ENCODE measurements at regions not wholly inside any gene's neighbourhood (a gene's known extent, or its start where the extent isn't known, plus 50 kb on each side); places are given as distances from the start of the nearest gene placed in this dataset.

DNA sequence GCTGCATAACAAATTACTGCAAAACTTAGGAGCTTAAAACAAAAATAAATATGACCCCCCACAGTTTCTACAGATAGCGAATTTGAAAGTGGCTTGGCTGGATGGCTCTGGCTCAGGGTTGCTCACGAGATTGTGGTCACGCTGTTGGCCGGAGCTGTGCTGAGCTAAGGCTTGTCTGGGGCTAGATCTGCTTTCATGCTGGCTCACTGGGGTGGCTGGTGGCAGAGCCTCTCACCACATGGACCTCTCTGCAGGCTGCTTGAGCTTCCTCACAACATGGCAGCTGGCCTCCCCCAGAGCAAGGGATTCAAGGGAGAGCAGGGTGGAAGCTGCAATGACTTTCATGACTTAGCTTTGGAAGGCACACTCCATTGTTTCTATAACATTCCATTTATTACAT is 354.1 kb downstream of the SHQ1 start:
- TF ChIP-seq POLR2A (IDR thresholded peaks at IDR 0.05) (no peak), POLR2AphosphoS5 (IDR thresholded peaks at IDR 0.05; ENCODE audit: insufficient read depth in 1 of 2, low read depth in 1 of 2) (no peak)
- TF ChIP-seq, protein P1, sequence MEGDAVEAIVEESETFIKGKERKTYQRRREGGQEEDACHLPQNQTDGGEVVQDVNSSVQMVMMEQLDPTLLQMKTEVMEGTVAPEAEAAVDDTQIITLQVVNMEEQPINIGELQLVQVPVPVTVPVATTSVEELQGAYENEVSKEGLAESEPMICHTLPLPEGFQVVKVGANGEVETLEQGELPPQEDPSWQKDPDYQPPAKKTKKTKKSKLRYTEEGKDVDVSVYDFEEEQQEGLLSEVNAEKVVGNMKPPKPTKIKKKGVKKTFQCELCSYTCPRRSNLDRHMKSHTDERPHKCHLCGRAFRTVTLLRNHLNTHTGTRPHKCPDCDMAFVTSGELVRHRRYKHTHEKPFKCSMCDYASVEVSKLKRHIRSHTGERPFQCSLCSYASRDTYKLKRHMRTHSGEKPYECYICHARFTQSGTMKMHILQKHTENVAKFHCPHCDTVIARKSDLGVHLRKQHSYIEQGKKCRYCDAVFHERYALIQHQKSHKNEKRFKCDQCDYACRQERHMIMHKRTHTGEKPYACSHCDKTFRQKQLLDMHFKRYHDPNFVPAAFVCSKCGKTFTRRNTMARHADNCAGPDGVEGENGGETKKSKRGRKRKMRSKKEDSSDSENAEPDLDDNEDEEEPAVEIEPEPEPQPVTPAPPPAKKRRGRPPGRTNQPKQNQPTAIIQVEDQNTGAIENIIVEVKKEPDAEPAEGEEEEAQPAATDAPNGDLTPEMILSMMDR (IDR thresholded peaks at IDR 0.05), result no peak

All from vagina (tissue), 2 donors.